ENCODE measurements at regions not wholly inside any gene's neighbourhood (a gene's known extent, or its start where the extent isn't known, plus 50 kb on each side); places are given as distances from the start of the nearest gene placed in this dataset.

GRCh38 chr18:64220941-64221340 is 72.1 kb upstream of the LINC00305 start:
- TF ChIP-seq CTCF (IDR thresholded peaks at IDR 0.05; ENCODE audit: insufficient read depth, low read length, poor library complexity, severe bottlenecking), result no peak
- TF ChIP-seq EZH2phosphoT487 (conservative IDR thresholded peaks at IDR 0.05; ENCODE audit: low read length), result no peak

Measured in SU-DHL-6 (cell line).